Hematopoietic multipotent progenitor cell (in vitro differentiated cells): ENCODE measurements at regions not wholly inside any gene's neighbourhood (a gene's known extent, or its start where the extent isn't known, plus 50 kb on each side); places are given as distances from the start of the nearest gene placed in this dataset.

Experiments
- DNase-seq, 3 donors: peaks; one replicate each; pipeline ENCODE4 v3.0.0-alpha.2; 2011 to 2015; ENCODE audit warnings: low read depth in 2 of 3, low spot score in 2 of 3

GRCh38 chr12:108029051-108029835 is 99.8 kb upstream of the WSCD2 start:
- DNase-seq: no peak

DNA sequence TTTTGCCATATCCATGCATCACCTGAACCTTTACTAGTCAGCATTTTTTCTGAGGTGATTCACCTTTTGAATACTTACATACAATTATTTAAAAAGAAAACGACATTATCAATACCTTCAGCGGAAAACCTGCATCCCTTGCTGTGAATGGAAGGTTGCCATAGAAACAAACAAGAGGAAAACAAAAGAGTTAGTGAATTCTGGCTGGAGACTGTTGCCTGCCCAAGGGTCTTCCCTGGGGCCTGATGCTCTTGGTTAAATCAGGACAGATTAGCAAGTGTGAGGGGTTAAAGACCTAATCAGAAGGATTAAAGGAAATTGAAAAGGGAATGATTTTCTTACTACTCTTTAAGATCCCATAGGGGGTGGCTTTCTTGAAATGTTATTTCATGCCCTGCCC is 96.0 kb upstream of the WSCD2 start:
- no peak for DNase-seq

- no peak for DNase-seq
Observed at GRCh38 chr12:108035372-108035771, 93.7 kb upstream of the WSCD2 start.

DNA sequence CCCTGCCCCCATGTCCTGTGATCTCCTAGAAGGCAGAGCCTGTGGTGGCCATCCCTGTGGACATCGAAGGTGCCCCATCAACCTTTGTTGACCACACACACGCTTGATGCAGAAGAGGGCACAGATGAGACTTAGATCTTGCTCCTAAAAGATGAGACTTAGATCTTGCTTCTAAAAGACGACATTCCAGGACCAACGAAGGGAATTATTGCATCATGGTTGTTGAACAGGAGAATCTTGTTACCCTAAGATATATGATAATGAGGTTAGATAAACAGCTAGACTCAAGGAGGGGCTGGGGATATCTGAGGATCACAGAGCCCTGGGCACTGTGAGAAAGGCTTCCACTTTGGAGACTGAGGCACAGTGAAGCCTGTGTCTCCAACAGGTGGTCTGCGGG is 91.1 kb upstream of the WSCD2 start:
- no peak for DNase-seq

GRCh38 chr12:108039794-108040193 is 89.3 kb upstream of the WSCD2 start:
- DNase-seq: no peak

- DNase-seq: no peak
Observed at GRCh38 chr12:108040947-108041346, 88.1 kb upstream of the WSCD2 start.

DNA sequence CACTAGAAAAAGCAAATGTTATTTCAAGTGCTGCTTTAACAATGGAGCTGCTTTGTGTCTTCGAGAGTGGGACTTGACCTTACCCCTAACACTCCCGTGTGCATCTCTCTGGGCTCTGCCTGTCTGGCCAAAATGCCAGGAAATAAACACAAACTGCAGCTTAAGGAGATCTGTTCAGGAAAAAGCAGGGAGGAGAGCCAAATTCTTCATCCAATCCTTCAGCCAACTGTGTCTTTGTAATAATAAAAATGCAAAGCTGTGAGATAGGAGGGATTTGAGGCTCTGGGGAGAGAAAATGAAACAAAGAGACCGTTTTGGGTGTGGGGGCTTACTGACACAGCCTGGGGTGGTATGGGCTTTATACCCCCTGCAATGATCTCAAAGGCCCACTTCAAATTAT is 85.8 kb upstream of the WSCD2 start:
- DNase-seq: no peak

DNA sequence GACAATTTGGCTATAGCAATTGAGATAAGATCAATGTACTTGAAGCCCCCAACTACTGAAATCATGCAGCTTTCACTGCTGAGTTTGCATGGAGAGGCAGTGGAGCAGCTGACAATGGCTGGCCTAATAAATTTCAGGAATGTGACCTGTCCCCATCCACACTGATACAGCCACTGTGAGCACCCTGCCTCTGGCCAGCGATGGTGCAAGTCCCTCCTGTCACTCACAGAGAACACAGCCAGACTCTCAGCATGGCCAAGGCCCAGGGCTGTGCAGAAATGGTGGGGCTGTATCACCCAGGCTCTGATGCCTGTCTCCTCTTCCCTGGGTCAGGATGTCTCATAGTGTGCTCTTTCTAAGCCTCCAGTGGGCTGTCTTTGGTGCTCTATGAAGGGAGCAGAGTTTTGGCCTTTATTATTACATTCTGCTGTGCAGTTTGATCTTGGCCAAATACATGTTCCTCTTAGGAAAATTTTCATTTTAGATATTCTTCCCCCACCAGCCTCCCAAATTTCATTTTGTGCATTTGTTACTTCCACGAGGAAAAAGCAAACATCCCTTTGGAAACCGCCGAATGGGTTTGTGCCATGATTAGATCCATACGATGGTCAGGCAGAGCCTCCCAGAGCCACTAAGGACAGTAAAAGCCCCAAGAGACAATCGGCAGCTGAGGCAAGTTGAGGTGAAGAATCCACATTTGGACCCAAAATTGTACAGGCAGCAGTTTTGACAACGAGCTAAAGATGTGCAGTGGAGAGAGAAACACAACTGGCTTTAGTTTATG is 85.1 kb upstream of the WSCD2 start:
- DNase-seq: no peak

- no peak for DNase-seq
Observed at GRCh38 chr12:108046135-108046534, 83.0 kb upstream of the WSCD2 start.

DNA sequence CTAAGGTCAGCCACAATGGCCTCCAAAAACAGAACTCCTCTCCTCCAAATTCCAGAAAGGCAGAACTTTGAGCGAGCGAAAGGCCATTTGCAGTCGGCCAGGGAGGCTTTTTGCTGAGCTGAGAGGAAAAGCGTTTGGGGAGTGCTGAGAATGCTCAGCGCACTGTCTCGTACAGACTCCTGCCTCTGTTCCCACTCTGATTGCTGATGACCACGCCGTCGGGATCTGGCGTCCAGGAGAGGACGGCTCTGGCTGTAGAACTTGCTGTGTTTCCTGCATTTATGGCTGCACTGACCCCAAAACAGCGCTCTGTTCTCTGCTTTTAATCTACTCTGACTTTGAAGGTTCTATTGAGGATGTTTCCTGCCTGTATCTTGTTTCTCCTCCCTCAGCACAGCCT is 82.4 kb upstream of the WSCD2 start:
- DNase-seq: no peak

DNA sequence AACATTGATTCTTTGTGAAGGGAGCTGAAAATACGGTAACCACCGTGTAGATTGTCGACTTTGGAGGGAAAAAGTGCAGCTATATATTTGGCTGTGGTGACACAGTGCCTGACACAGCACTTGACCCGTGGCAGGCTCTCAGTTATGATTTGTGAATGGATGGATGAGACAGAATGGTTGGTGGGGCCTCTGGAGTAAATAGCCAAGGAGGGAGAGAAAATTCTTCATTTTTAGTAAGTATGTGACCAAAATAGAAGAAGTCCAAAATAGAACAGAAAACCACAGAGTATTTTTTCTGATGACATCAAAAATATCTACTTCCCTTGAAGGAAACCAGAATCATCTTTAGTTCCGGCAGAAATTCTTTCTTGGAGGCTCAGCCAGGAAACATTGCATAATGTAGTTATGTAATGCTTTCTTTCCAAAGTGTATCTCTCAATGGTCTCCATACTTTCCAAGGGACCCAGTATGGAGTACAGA is 82.0 kb upstream of the WSCD2 start:
- DNase-seq: peak in 2 of 3 donors; percentile 5 to 21

GRCh38 chr12:108048686-108049085 is 80.4 kb upstream of the WSCD2 start:
- no peak for DNase-seq

GRCh38 chr12:108050696-108051095 is 78.4 kb upstream of the WSCD2 start:
- no peak for DNase-seq

GRCh38 chr12:108052260-108052659 is 76.8 kb upstream of the WSCD2 start:
- DNase-seq: no peak

GRCh38 chr12:108053512-108053911 is 75.6 kb upstream of the WSCD2 start:
- no peak for DNase-seq

DNA sequence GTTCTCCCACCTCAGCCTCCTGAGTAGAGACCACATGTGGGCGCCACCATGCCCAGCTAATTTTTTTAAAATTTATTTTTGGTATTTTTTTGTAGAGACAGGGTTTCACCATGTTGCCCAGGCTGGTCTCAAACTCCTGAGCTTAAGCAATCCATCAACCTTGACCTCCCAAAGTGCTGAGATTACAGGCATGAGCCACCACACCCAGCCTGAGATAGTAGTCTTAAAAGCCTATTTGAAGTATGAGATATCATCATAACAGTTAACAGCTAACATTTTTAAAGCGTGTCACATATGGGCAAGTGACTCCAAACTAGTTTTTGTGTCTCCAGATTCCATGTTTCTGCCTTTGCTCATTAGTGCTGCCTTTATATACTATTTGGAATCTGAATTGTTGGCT is 74.6 kb upstream of the WSCD2 start:
- DNase-seq: no peak

DNA sequence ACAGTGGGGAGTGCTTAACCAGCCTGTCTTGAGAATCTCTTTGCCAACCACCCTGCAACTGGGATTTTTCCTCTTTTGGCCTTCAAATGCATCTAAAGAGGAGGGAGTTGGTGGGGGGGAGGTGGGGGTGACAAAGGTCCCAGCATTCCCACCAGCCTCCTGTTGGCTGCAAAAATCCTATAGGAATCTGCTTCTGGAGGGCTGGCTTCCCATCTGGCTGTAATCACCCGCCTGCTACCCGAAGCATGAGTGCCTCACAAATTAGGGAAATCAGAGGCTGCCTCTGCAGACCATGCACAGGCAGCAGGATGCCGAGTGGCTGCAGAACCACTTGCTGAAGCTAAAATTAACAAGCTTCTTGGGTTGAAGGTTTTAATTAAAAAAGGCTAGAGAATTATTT is 73.9 kb upstream of the WSCD2 start:
- DNase-seq: no peak

DNA sequence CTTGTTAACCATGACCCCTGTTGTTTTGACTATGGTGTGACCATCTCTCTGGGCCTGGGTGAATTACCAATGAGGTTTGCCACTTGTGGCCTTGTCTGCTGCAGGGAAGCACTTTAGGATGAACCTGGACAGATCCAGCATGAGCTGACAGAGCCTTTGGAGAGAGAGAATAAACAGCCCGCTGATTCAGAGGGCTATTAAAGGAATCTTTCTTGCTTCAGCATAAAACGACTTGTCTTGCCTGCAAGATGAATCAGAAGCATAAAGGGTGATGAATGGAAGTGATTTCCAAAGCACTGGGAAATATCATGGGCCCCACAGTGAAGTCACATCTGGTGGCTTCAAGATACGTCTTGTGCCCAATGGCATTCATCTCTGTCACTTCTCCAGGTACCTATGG is 69.0 kb upstream of the WSCD2 start:
- DNase-seq: no peak

- no peak for DNase-seq
Observed at GRCh38 chr12:108060903-108061302, 68.2 kb upstream of the WSCD2 start.

DNA sequence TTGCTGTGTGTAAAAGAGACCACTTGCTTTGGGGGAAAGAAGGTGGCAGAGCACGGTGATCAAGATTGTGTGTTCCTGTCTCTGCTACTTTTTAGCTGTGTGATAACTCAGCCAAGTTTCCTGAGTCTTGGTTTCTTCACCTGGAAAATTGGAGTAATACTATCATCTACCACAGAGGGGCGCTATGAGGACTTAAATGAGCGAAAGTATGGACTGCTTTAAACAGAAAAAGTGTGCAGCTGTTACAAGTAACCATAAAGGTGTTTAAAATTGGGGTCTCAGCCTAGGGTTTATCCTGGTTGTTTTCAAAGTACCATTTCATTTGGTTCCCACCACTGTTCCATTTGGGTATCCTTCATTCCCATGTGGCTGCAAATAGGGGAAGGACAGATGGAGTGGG is 65.9 kb upstream of the WSCD2 start:
- DNase-seq: peak in 2 of 3 donors; percentile 8 to 37

DNA sequence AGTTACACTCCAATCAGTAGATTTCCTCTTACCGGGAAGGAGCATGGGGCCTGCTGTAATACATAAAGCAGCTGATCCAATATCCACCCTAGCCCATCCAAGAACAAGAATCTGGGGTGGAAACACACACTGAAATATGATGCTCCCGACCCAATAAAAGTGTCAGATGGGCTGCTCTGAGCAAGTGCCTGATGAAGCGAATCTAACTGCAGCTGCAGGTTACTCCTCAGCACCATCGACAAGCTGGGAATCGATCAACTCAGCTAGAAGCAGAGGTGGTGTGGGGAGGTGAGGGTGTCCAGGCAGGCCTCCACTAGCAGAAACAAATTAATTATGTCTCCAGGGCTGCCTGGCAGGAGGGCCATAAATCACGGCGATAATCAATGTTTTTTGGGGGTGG is 64.0 kb upstream of the WSCD2 start:
- DNase-seq: no peak
